Sigmoid colon (tissue), 6 donors: ENCODE measurements at regions not wholly inside any gene's neighbourhood (a gene's known extent, or its start where the extent isn't known, plus 50 kb on each side); places are given as distances from the start of the nearest gene placed in this dataset.
"Not testable (repeated sequence)": the region's sequence is repeated elsewhere in the genome, so short reads cannot be mapped to it uniquely, and the experiment has no call there.

Experiments used
- DNase-seq: peaks from one replicate; pipeline ENCODE4 v3.0.0-alpha.2; 2019
- H3K27ac ChIP-seq, 4 donors: fragments of 200-600 bp; sonication (generic); one replicate each; pipeline ENCODE4 v1.5.1; 2016 to 2019; ENCODE audit warnings: mild to moderate bottlenecking in 1 of 4
- H3K27me3 ChIP-seq, 3 donors: fragments of 200-600 bp; sonication (generic); one replicate each; pipeline ENCODE4 v1.5.1; 2019; ENCODE audit warnings: mild to moderate bottlenecking in 1 of 3
- H3K36me3 ChIP-seq, 4 donors: fragments of 200-600 bp; sonication (generic); one replicate each; pipeline ENCODE4 v1.5.1; 2016 to 2019
- H3K4me1 ChIP-seq, 4 donors: fragments of 200-600 bp; sonication (generic); one replicate each; pipeline ENCODE4 v1.5.1; 2017 to 2019
- H3K4me3 ChIP-seq, 4 donors: fragments of 200-600 bp; sonication (generic); one replicate each; pipeline ENCODE4 v1.5.1; 2017 to 2019; ENCODE audit warnings: mild to moderate bottlenecking in 2 of 4, moderate library complexity in 1 of 4
- H3K9me3 ChIP-seq, 4 donors: fragments of 200-600 bp in 3 of 4; sonication (generic) in 3 of 4; one replicate each; pipeline versions ENCODE4 v1.5.1 to v1.6.1; 2013 to 2019
- EP300 ChIP-seq, 4 donors: sonication (generic); formaldehyde crosslinking; IDR thresholded peaks; one replicate each; pipeline ENCODE4 v1.6.1; 2017; ENCODE audit warnings: antibody characterized with exemption in 4 of 4
- POLR2A ChIP-seq, 2 donors: fragments of 450-650 bp; IDR thresholded peaks; one replicate each; pipeline ENCODE4 v1.6.1; 2016; ENCODE audit warnings: antibody characterized with exemption in 2 of 2, mild to moderate bottlenecking in 2 of 2, moderate library complexity in 2 of 2
- POLR2AphosphoS5 ChIP-seq, 4 donors: sonication (generic); formaldehyde crosslinking; IDR thresholded peaks; one replicate each; pipeline ENCODE4 v1.6.1; 2017; ENCODE audit warnings: antibody characterized with exemption in 4 of 4
- WGBS, 2 donors: extraction: QIAGEN DNeasy Blood & Tissue Kit; methylation state at CpG; one replicate each; pipeline ENCODE4 v1.1.7; 2013; 5-methylcytosine and 5-hydroxymethylcytosine counted together
- intact Hi-C: fragments of 100-400 bp; cut with DNase I; formaldehyde crosslinking; loops from one replicate; pipeline ENCODE4 v1.15.1; 2023
- TF ChIP-seq, protein P1 (sequence below), 4 experiments: fragments of 450-650 bp in 3 of 4; fragments of 200-600 bp in 1 of 4; IDR thresholded peaks; one replicate each; pipeline ENCODE4 v1.5.1; 2016 to 2019; ENCODE audit warnings: antibody characterized with exemption in 4 of 4, mild to moderate bottlenecking in 3 of 4, moderate library complexity in 2 of 4
- donor health status: healthy with polysubstance abuse.
- donor health status: healthy.

GRCh38 chr6:27168586-27169443 is 78.7 kb upstream of the PRSS16 start:
- intact Hi-C loops: no loop called here
- 83 to 84% methylated on average over 5 of the region's 5 CpGs for WGBS, 2 donors

GRCh38 chr6:27172524-27173231 is 74.8 kb upstream of the PRSS16 start:
- H3K27ac ChIP-seq, H3K4me1 ChIP-seq, H3K9me3 ChIP-seq, DNase-seq, intact Hi-C loops, H3K36me3 ChIP-seq, H3K27me3 ChIP-seq, H3K4me3 ChIP-seq: not testable (repeated sequence)
- WGBS, 2 donors: 84 to 89% methylated on average over 19 of the region's 19 CpGs

More at GRCh38 chr6:27168586-27169443, 78.7 kb upstream of the PRSS16 start:
- H3K9me3 ChIP-seq: no peaks in the 10 kb centered on the region
- H3K4me3 ChIP-seq: no peak overlapping the region
- no peaks in the 10 kb centered on the region for H3K27me3 ChIP-seq
- TF ChIP-seq, protein P1, sequence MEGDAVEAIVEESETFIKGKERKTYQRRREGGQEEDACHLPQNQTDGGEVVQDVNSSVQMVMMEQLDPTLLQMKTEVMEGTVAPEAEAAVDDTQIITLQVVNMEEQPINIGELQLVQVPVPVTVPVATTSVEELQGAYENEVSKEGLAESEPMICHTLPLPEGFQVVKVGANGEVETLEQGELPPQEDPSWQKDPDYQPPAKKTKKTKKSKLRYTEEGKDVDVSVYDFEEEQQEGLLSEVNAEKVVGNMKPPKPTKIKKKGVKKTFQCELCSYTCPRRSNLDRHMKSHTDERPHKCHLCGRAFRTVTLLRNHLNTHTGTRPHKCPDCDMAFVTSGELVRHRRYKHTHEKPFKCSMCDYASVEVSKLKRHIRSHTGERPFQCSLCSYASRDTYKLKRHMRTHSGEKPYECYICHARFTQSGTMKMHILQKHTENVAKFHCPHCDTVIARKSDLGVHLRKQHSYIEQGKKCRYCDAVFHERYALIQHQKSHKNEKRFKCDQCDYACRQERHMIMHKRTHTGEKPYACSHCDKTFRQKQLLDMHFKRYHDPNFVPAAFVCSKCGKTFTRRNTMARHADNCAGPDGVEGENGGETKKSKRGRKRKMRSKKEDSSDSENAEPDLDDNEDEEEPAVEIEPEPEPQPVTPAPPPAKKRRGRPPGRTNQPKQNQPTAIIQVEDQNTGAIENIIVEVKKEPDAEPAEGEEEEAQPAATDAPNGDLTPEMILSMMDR (IDR thresholded peaks at IDR 0.05): no peak
- TF ChIP-seq POLR2A (IDR thresholded peaks at IDR 0.05): no peak
- no peak for TF ChIP-seq EP300 (IDR thresholded peaks at IDR 0.05)
- TF ChIP-seq POLR2AphosphoS5 (IDR thresholded peaks at IDR 0.05): no peak
- DNase-seq: no peak
- no peak overlapping the region for H3K27ac ChIP-seq
- H3K36me3 ChIP-seq: no peaks in the 10 kb centered on the region
- H3K4me1 ChIP-seq: no peaks in the 10 kb centered on the region

GRCh38 chr6:27173232-27173601 is 74.3 kb upstream of the PRSS16 start:
- DNase-seq, H3K4me3 ChIP-seq, H3K27me3 ChIP-seq, H3K4me1 ChIP-seq, H3K27ac ChIP-seq, intact Hi-C loops, H3K9me3 ChIP-seq, H3K36me3 ChIP-seq: not testable (repeated sequence)
- whole genome bisulfite sequencing, 2 donors: 89% methylated on average over 8 of the region's 8 CpGs

- 66 to 75% methylated on average over 6 of the region's 6 CpGs for WGBS, 2 donors
- H3K27me3 ChIP-seq: no peaks in the 10 kb centered on the region
- intact Hi-C loops: loop anchor here (5.0 kb wide), 4 partner anchors 48 to 722 kb away; partner anchors contain the start of gene ZNF391
Measured at GRCh38 chr6:27174958-27175357, 72.5 kb upstream of the PRSS16 start.

DNA sequence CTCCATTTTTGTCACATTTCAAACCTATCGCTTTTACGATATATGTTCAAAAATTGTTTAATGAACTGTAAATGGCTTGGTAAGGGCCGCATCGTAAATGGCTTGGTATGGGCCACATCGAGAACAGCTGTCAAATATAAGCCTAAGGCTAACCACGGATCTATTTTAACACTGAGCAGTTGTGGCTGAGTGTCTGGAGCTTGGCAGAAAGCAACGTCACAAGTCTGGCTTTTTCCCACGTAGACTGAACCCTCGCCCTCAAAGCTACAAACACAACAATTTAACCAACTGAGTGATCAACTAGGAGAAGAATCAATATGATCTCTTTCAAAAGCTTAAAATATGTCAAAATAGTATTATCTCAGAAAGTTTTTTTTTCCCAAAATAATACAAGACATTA is 71.4 kb upstream of the PRSS16 start:
- DNase-seq: no peak
- H3K9me3 ChIP-seq: no peaks in the 10 kb centered on the region
- no peaks in the 10 kb centered on the region for H3K36me3 ChIP-seq
- WGBS, 2 donors: 37 to 51% methylated on average over 9 of the region's 9 CpGs
- intact Hi-C loops: loop anchor here (2.0 to 5.0 kb wide), 6 partner anchors 49 to 721 kb away; partner anchors contain the start of gene ZNF391
- TF ChIP-seq POLR2AphosphoS5 (IDR thresholded peaks at IDR 0.05) (no peak), EP300 (IDR thresholded peaks at IDR 0.05) (no peak), POLR2A (IDR thresholded peaks at IDR 0.05) (no peak)
- TF ChIP-seq, protein P1 (IDR thresholded peaks at IDR 0.05): no peak
- H3K4me3 ChIP-seq: no peak overlapping the region
- peaks cover 0 to 13% (median 3%) of the 10 kb centered on the region in 4 donors for H3K4me1 ChIP-seq
- H3K27me3 ChIP-seq: no peaks in the 10 kb centered on the region
- no peak overlapping the region for H3K27ac ChIP-seq

More at GRCh38 chr6:27174958-27175357, 72.5 kb upstream of the PRSS16 start:
- TF ChIP-seq POLR2A (IDR thresholded peaks at IDR 0.05) (no peak), POLR2AphosphoS5 (IDR thresholded peaks at IDR 0.05) (no peak), EP300 (IDR thresholded peaks at IDR 0.05) (no peak)
- TF ChIP-seq, protein P1 (IDR thresholded peaks at IDR 0.05): no peak
- DNase-seq: no peak
- Histone ChIP-seq H3K4me1 (peaks cover 0 to 13% (median 3%) of the 10 kb centered on the region in 4 donors), H3K36me3 (no peaks in the 10 kb centered on the region), H3K4me3 (no peak overlapping the region), H3K27ac (no peak overlapping the region), H3K9me3 (no peaks in the 10 kb centered on the region)
